ENCODE measurements at regions not wholly inside any gene's neighbourhood (a gene's known extent, or its start where the extent isn't known, plus 50 kb on each side); places are given as distances from the start of the nearest gene placed in this dataset.
"Not testable (repeated sequence)": the region's sequence is repeated elsewhere in the genome, so short reads cannot be mapped to it uniquely, and the experiment has no call there.

DNA sequence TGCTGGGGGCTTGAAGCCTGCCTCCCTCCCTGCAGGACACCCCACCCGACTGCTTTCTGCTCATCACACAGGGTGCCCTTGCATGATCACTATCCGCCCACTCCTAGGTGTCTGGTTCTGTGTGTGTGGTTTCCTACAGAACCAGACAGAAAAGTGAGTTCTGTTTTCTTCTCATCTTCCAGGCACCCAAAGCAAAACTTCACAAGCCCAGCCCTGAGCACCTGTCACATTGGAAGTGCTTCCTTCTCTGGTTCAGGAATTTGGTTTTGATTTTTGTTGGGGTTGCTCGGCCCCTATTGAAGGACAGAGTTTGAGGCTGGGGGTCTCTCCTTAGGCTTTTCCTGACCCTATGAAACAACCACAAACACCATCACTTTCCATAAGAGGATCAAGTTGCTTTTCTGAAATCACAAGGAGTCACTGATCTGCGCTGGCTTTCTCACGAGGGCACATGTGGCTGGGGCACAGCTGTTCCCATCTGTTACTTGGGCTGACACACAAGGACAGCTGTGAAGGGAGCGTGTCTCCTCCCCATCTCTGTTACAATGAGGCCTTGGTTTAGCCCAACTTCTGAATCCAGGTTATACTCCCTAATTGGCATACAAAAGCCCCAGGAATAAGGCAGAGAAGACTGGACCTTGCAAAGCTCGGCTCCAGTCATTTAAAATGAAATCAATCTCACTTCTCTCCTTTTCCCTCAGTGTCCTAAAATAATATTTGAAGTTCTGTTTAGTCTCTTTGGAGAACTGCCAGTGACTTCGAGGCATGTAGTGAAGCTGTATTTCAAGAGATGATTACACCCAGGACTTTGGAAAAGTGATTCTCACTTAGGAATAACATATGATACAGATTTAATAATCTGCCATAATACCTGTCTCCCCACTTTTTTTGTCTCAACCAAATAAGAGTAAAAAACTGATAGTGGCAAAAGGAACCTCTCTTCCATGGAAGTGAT lies 213.1 kb upstream of the GAS1 start:
- DNase-seq, result no peak

- no peak for DNase-seq
Observed at GRCh38 chr9:87167161-87167560, 219.9 kb upstream of the GAS1 start.

DNA sequence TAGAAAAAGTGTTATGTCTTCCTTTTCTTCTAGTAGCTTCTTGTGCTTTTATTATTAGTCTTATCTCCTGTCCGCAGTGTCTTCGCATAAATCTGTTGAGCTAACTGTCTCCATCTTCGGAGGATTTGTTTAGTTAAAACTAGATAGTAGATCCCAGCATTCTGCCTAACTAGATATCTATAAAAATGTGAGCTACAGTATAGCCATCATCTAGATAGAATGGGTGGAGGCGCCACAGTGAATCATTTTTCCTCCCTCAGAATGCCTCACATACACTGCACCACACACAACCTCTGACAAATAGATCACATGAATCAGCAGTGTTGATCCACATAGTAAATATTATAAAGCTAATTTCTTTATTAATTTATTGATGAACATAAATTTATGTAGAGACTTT lies 220.3 kb upstream of the GAS1 start:
- no peak for DNase-seq

DNA sequence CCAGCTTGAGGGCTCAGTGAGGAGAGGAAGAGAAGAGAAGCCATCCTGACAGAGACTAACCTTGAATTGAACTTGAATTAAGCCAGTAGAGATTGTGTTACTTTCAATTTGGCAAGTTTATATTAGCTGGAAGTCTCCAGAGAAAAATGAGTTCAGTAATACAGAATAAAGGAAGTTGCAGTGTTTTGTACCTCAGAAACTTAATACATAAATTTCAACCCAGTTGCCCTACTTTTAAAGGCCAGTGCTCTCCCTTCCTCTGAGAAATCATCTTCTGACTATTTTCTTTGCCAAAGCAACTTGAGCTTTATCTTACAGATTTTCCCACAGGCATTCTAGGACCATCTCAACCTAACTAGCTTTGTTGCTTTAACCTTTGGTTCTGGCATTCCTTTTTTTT lies 231.0 kb upstream of the GAS1 start:
- DNase-seq, result no peak

GRCh38 chr9:87179553-87180340 lies 232.4 kb upstream of the GAS1 start:
- no peak for DNase-seq

- no peak for DNase-seq
Observed at GRCh38 chr9:87180361-87180760, 233.1 kb upstream of the GAS1 start.

DNA sequence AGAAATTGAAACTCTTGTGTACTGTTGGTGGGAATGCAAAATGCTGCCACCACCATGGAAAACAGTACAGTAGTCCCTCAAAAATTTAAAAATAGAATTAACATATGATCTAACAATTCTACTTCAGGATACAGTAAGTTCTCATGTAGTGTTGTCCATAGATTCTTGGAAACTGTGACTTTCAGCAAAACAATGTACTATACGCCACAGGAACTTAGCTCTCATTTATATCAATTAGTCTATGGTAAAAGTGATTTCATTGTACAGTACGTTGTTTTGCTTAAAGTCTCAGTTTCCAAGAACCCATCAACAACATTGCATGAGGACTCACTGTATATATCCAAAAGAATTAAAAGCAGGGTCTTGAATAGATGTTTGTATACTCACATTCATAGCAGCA lies 233.5 kb upstream of the GAS1 start:
- no peak for DNase-seq

- DNase-seq, result no peak
Observed at GRCh38 chr9:87181670-87182069, 234.4 kb upstream of the GAS1 start.

GRCh38 chr9:87184956-87185642 lies 237.8 kb upstream of the GAS1 start:
- no peak for DNase-seq

DNA sequence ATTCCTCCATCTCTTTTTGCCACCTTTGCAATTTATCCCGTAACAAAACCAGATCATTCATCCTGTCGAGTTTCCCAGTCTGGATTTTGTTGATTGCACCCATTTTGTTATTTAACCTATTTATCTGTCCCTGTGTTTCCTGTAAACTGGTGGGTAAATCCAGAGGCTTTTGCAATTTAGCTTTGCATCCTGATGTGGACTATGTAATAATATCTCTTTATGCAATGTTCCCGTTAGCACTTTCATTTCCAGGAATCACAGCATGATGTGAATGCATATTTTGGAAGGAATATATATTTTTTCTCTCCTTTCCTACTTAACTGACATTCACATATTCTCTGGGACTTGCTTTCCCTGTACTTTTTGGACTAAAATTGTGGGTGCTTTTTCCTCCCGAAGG lies 240.3 kb upstream of the GAS1 start:
- no peak for DNase-seq

- no peak for DNase-seq
Observed at GRCh38 chr9:87189006-87189405, 241.7 kb upstream of the GAS1 start.

DNA sequence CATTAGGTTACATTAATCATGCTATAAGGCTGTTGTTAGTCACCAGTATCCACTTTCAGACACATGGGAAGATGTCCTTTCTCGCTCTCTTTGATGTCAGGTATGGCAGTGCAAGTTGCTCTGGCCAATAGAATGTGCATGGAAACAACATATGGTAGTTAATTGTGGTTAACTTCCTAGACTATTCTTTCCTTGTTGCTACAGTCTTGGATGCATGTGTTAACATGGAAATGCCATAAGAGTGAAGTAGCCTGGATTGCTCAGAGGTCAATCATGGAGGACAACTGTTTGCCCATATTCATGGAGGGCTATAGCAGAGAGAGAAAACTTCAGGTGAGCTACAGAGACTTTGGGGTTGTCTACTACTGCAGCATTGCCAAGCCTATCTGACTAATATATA lies 245.8 kb upstream of the GAS1 start:
- DNase-seq, result no peak

- DNase-seq, result no peak
Observed at GRCh38 chr9:87193925-87194868, 246.9 kb upstream of the GAS1 start.

GRCh38 chr9:87195306-87195705 lies 248.0 kb upstream of the GAS1 start:
- no peak for DNase-seq

GRCh38 chr9:87197349-87198130 lies 250.2 kb upstream of the GAS1 start:
- no peak for DNase-seq

- DNase-seq, result no peak
Observed at GRCh38 chr9:87198716-87199115, 251.4 kb upstream of the GAS1 start.

- no peak for DNase-seq
Observed at GRCh38 chr9:87199278-87199677, 252.0 kb upstream of the GAS1 start.

DNA sequence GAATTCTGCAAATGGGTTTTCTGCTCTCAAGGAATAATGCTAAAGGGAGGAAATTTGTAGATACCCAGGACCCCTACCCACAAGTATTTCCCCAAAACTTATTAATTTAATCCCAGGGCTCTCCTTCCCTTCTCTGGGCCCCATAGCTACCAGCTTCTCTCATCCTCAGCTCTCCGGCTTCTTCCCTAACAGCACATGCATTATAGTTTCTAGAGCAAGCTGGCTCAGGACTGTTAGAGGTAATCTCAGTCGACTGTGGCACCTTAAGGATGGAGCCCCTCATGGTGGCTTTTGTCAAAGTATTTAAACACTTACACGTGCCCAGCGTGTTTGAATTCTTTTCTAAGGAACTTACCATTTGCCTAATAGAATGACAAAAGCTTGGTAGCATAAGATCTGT lies 252.5 kb upstream of the GAS1 start:
- DNase-seq, result no peak

DNA sequence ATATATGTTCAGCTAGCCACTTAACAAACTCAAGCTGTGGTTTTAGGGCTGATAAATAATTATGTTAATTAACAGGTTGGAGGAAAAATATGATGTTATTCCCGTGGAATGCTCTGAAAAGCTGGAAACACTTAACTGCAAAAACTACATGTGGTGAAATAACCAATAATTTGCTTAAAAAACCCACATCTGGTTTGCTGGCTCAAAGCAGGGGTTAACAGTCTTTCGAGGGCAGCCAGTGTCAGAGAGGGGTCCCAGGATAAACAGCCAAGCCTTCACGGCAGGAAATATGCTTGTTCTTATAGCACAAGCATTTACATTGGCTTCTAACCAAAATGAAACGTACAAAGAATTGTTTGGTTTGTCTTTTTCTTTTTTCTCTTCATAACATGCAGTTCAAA lies 254.0 kb upstream of the GAS1 start:
- no peak for DNase-seq

DNA sequence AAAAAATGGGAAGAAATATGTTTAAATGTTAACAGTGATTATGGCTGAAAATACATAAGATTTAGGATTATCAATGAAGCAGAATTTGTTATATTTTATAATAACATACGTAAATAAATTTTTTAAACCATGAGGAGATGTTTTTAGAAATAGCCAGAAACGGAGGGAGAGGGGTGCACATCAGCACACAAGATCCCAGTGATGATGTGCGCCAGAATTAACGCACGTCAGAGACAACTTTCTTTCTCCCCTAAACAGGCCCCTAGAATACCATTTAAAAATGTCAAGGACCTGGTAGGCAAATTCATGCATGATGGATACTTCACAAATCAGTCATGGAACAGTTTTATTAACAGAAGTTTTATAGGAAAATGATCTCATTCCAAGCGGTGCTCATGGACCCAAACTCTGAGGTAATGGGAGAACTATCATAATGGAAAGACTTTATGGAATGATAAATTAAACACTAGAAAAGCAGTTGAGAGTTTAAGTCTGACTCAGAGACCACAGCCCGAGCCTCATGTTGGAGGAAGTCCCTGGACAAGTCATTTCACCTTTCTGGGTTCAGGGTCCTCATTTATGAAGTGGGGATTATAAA lies 258.9 kb upstream of the GAS1 start:
- no peak for DNase-seq

DNA sequence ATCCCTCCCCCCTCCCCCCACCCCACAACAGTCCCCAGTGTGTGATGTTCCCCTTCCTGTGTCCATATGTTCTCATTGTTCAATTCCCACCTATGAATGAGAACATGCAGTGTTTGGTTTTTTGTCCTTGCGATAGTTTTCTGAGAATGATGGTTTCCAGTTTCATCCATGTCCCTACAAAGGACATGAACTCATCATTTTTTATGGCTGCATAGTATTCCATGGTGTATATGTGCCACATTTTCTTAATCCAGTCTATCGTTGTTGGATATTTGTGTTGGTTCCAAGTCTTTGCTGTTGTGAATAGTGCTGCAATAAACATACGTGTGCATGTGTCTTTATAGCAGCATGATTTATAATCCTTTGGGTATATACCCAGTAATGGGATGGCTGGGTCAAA lies 263.4 kb upstream of the GAS1 start:
- DNase-seq, result not testable (repeated sequence)
